Calu3 (cell line): ENCODE measurements at regions not wholly inside any gene's neighbourhood (a gene's known extent, or its start where the extent isn't known, plus 50 kb on each side); places are given as distances from the start of the nearest gene placed in this dataset.

Experiments
- BruUV-seq: library from RNA; stranded (reverse); fragments of 400-500 nt; replicated peaks from 2 replicates; lab custom pipeline; 2021; lab: Mats Ljungman, UMichigan
- CTCF ChIA-PET: fragments of 300-600 bp; sonication (Branson Sonifier 250); formaldehyde crosslinking; loops from one replicate; lab custom pipeline; 2022; ENCODE audit warnings: antibody characterized with exemption; lab: Charles Lee
- DNase-seq: peaks from one replicate; pipeline ENCODE4 v3.0.0; 2022
- H3K27ac Mint-ChIP-seq: one replicate; pipeline ENCODE4 v1.8.0; 2022; ENCODE audit warnings: mixed read lengths; ENCODE audit not compliant: unreplicated experiment
- H3K27me3 Mint-ChIP-seq: one replicate; pipeline ENCODE4 v1.8.0; 2022; ENCODE audit warnings: mixed read lengths; ENCODE audit not compliant: unreplicated experiment
- H3K36me3 Mint-ChIP-seq: one replicate; pipeline ENCODE4 v1.8.0; 2022; ENCODE audit warnings: mild to moderate bottlenecking, moderate library complexity, mixed read lengths; ENCODE audit not compliant: insufficient read depth, unreplicated experiment
- H3K4me1 Mint-ChIP-seq: one replicate; pipeline ENCODE4 v1.8.0; 2022; ENCODE audit warnings: mild to moderate bottlenecking, low read depth, mixed read lengths; ENCODE audit not compliant: unreplicated experiment
- H3K4me3 Mint-ChIP-seq: one replicate; pipeline ENCODE4 v1.8.0; 2022; ENCODE audit warnings: mild to moderate bottlenecking, low read depth, moderate library complexity, mixed read lengths; ENCODE audit not compliant: unreplicated experiment
- H3K9me3 Mint-ChIP-seq: one replicate; pipeline ENCODE4 v1.8.0; 2022; ENCODE audit warnings: low read depth, mixed read lengths; ENCODE audit not compliant: unreplicated experiment
- CTCF ChIP-seq: fragments of 200-600 bp; IDR thresholded peaks from one replicate; pipeline ENCODE4 v1.8.0; 2022; ENCODE audit warnings: antibody characterized with exemption; ENCODE audit not compliant: unreplicated experiment
- intact Hi-C: fragments of 100-400 bp; cut with micrococcal nuclease; formaldehyde crosslinking; loops from one replicate; pipeline ENCODE4 v1.10.0; 2022; ENCODE audit not compliant: unreplicated experiment

- Mint-ChIP-seq H3K36me3 (no peaks in the 10 kb centered on the region), H3K27me3 (no peaks in the 10 kb centered on the region), H3K9me3 (no peaks in the 10 kb centered on the region), H3K4me1 (peaks cover 47% of the 10 kb centered on the region), H3K4me3 (no peak overlapping the region), H3K27ac (no peak overlapping the region)
- TF ChIP-seq CTCF, result no peak
- DNase-seq, result peak; percentile 11
- BruUV-seq, result no TSS peak
- intact Hi-C loops, result no loop called here
- CTCF ChIA-PET, result no interaction called here
Measured at GRCh38 chr10:121405096-121405495, 193.1 kb downstream of the FGFR2 start.

GRCh38 chr10:121405549-121405948 lies 192.7 kb downstream of the FGFR2 start:
- TF ChIP-seq CTCF, result no peak
- H3K27me3 Mint-ChIP-seq, result no peaks in the 10 kb centered on the region
- H3K4me3 Mint-ChIP-seq, result no peak overlapping the region
- H3K27ac Mint-ChIP-seq, result peak overlapping the region; percentile 47
- CTCF ChIA-PET, result no interaction called here
- H3K36me3 Mint-ChIP-seq, result no peaks in the 10 kb centered on the region
- no peaks in the 10 kb centered on the region for H3K9me3 Mint-ChIP-seq
- BruUV-seq, result no TSS peak
- peaks cover 51% of the 10 kb centered on the region for H3K4me1 Mint-ChIP-seq
- intact Hi-C loops, result no loop called here
- DNase-seq, result no peak

- intact Hi-C loops, result loop anchor here (2.0 kb wide), 1 partner anchor 247 kb away; no protein-coding TSS in a partner anchor
Measured at GRCh38 chr10:121405953-121406352, 192.3 kb downstream of the FGFR2 start.

GRCh38 chr10:121406823-121407545 lies 191.3 kb downstream of the FGFR2 start:
- BruUV-seq, result no TSS peak
- no peaks in the 10 kb centered on the region for H3K9me3 Mint-ChIP-seq
- peaks cover 56% of the 10 kb centered on the region for H3K4me1 Mint-ChIP-seq
- H3K4me3 Mint-ChIP-seq, result no peak overlapping the region
- peak; percentile 17 for DNase-seq
- intact Hi-C loops, result loop anchor here (2.0 kb wide), 1 partner anchor 248 kb away; no protein-coding TSS in a partner anchor
- H3K27ac Mint-ChIP-seq, result peak overlapping the region; percentile 46
- no peak for TF ChIP-seq CTCF
- CTCF ChIA-PET, result interaction anchor here (0.7 kb wide), 1 partner anchor 210 kb away, joined by 3 read pairs; no protein-coding TSS in a partner anchor
- no peaks in the 10 kb centered on the region for H3K36me3 Mint-ChIP-seq
- H3K27me3 Mint-ChIP-seq, result no peaks in the 10 kb centered on the region

More at GRCh38 chr10:121405953-121406352, 192.3 kb downstream of the FGFR2 start:
- no peaks in the 10 kb centered on the region for H3K36me3 Mint-ChIP-seq
- CTCF ChIA-PET, result no interaction called here
- H3K27me3 Mint-ChIP-seq, result no peaks in the 10 kb centered on the region
- no peak for TF ChIP-seq CTCF
- peaks cover 55% of the 10 kb centered on the region for H3K4me1 Mint-ChIP-seq
- H3K9me3 Mint-ChIP-seq, result no peaks in the 10 kb centered on the region
- peak overlapping the region; percentile 47 for H3K27ac Mint-ChIP-seq
- no peak overlapping the region for H3K4me3 Mint-ChIP-seq
- DNase-seq, result no peak
- BruUV-seq, result no TSS peak
